Heart right ventricle (tissue), 16 donors: ENCODE measurements at regions not wholly inside any gene's neighbourhood (a gene's known extent, or its start where the extent isn't known, plus 50 kb on each side); places are given as distances from the start of the nearest gene placed in this dataset.
A peak's percentile ranks its signal among the peaks of the same experiment; 100 is the strongest.

ENCODE experiments used
- ATAC-seq, 8 donors: fragments of 200-7000 bp; cut with Tn5 transposase; one replicate each; pipeline ENCODE4 v1.9.1; 2020; ENCODE audit warnings: mild to moderate bottlenecking in 8 of 8, moderate library complexity in 8 of 8, moderate number of reproducible peaks in 1 of 8
- DNase-seq, 2 donors: peaks; one replicate each; pipeline ENCODE4 v3.0.0-alpha.2; 2020
- H3K27ac ChIP-seq, 10 donors: fragments of 200-600 bp; sonication (generic) in 2 of 10; one replicate each; pipeline versions ENCODE4 v1.5.0 to v1.8.0; 2020 to 2022; ENCODE audit warnings: mild to moderate bottlenecking in 3 of 10
- H3K27me3 ChIP-seq, 7 donors: fragments of 200-600 bp; one replicate each; pipeline ENCODE4 v1.8.0; 2021 to 2022; ENCODE audit warnings: mild to moderate bottlenecking in 2 of 7
- H3K36me3 ChIP-seq, 9 donors: fragments of 200-600 bp; sonication (generic) in 1 of 9; one replicate each; pipeline versions ENCODE4 v1.5.0 to v1.8.0; 2020 to 2022; ENCODE audit warnings: mild to moderate bottlenecking in 2 of 9
- H3K4me1 ChIP-seq, 9 donors: fragments of 200-600 bp; sonication (generic) in 1 of 9; one replicate each; pipeline versions ENCODE4 v1.5.0 to v1.8.0; 2020 to 2022; ENCODE audit warnings: mild to moderate bottlenecking in 4 of 9
- H3K4me3 ChIP-seq, 10 donors: fragments of 200-600 bp; sonication (generic) in 2 of 10; one replicate each; pipeline versions ENCODE4 v1.5.0 to v1.8.0; 2020 to 2022; ENCODE audit warnings: mild to moderate bottlenecking in 7 of 10, moderate library complexity in 2 of 10
- H3K9me3 ChIP-seq, 11 donors: fragments of 200-600 bp in 10 of 11; sonication (generic) in 2 of 11; one replicate each; pipeline versions ENCODE4 v1.5.0 to v1.8.0; 2013 to 2022; ENCODE audit warnings: mild to moderate bottlenecking in 2 of 11, control low read depth in 1 of 11, moderate library complexity in 1 of 11
- WGBS, 2 donors: extraction: QIAGEN DNeasy Blood & Tissue Kit; methylation state at CpG; one replicate each; pipeline ENCODE4 v1.1.7; 2013; ENCODE audit warnings: inconsistent platforms in 1 of 2; 5-methylcytosine and 5-hydroxymethylcytosine counted together
- intact Hi-C, 10 donors: fragments of 100-400 bp; cut with DNase I; formaldehyde crosslinking; loops; one replicate each; pipeline versions ENCODE4 v1.11.1 to v1.14.2; 2022
- TF ChIP-seq, protein P1 (sequence below), 9 donors: fragments of 200-600 bp; sonication (generic) in 2 of 9; IDR thresholded peaks; one replicate each; pipeline versions ENCODE4 v1.5.0 to v1.8.0; 2021 to 2022; ENCODE audit warnings: antibody characterized with exemption in 9 of 9, mild to moderate bottlenecking in 5 of 9, moderate library complexity in 1 of 9
- donor health status: Arrhythmogenic right ventricular cardiomyopathy.
- donor health status: ischemic (EF 13 %, LVEDD 7.1; RV severe dilation, severe dysfunction).
- donor health status: healthy with polysubstance abuse.
- donor health status: DM: no; HTN: yes; CAD: no.
- donor health status: DM: no; HTN: no; CAD: no.
- donor health status: ischemic (EF 25% LVEDD 6.9; RV normal size, moderate dysfunction).
- donor health status: ischemic (EF 25% LVEDD 5.7; RV mildly dilated, moderate dysfunction).
- donor health status: healthy.
- donor health status: DM: yes; HTN: yes; CAD: no.
- donor health status: Ischemic cardiomyopathy.
- donor health status: ischemic (EF 35%, LVEDD 5.7; RV mildly dilated, moderate dysfunction).
- donor health status: nonischemic (EF 11% LVEDD 7.7; RV severe dilation, severe dysfunction).
- donor health status: DM: yes; HTN: yes; CAD: no.
- donor health status: PGD.
- donor health status: ischemic (EF 29% LVEDD 5.4; RV normal size, mild dysfunction).
- donor health status: nonischemic (EF 23%, LVEDD 6.1; RV moderate dilation, normal function).

GRCh38 chr7:88358526-88358838, 51.8 kb upstream of the STEAP4 start:
- intact Hi-C loops = loop anchor here in 6 of 10 donors (1.0 to 5.0 kb wide), 3 partner anchors 115 to 116 kb away; no protein-coding TSS in a partner anchor
- 94 to 96% methylated on average over 2 of the region's 2 CpGs for WGBS, 2 donors
- no peak overlapping the region for H3K4me3 ChIP-seq
- ATAC-seq = no peak
- H3K9me3 ChIP-seq = no peaks in the 10 kb centered on the region
- H3K27me3 ChIP-seq = no peaks in the 10 kb centered on the region
- peaks cover 0 to 32% (median 0%) of the 10 kb centered on the region in 9 donors for H3K4me1 ChIP-seq
- H3K27ac ChIP-seq = no peak overlapping the region
- TF ChIP-seq, protein P1, sequence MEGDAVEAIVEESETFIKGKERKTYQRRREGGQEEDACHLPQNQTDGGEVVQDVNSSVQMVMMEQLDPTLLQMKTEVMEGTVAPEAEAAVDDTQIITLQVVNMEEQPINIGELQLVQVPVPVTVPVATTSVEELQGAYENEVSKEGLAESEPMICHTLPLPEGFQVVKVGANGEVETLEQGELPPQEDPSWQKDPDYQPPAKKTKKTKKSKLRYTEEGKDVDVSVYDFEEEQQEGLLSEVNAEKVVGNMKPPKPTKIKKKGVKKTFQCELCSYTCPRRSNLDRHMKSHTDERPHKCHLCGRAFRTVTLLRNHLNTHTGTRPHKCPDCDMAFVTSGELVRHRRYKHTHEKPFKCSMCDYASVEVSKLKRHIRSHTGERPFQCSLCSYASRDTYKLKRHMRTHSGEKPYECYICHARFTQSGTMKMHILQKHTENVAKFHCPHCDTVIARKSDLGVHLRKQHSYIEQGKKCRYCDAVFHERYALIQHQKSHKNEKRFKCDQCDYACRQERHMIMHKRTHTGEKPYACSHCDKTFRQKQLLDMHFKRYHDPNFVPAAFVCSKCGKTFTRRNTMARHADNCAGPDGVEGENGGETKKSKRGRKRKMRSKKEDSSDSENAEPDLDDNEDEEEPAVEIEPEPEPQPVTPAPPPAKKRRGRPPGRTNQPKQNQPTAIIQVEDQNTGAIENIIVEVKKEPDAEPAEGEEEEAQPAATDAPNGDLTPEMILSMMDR (IDR thresholded peaks at IDR 0.05) = peak in 2 of 9 donors; percentile 2 to 7
- DNase-seq = no peak
- H3K36me3 ChIP-seq = no peaks in the 10 kb centered on the region

DNA sequence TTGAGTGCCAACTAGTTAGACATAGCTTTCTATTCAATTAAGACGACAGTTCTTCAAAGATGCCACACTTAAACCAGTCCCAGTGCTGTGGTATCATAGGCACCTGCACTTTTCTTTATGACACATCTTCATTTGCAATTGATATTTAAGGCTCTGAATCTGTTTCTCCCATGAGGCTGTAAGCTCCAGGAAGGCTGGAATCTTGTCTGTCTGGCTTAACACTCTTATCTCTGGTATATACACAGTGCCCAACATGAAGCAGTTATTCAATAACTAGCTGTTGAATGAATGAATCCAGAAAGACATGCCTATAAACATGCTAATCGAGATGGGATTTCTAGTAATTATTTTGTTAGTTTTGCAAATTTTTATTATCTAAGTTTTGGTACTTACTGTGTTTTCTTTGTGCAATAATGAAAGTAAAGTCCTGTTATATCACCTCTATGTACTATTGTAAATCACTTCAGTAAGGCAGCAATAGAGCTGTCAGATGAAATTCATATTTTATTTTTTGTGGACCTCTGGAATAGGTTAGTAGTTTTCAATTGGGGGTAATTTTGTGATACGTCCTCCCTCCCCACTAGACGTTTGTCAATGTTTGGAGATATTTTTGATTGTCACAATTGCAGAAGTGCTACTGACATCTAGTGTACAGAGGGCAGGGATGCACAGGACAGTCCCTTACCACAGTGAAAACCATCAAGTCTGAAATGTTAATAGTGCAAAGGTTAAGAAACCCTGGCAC, 51.3 kb upstream of the STEAP4 start:
- TF ChIP-seq, protein P1 (IDR thresholded peaks at IDR 0.05) = peak; percentile 22 to 78 (median 65)
- Histone ChIP-seq H3K9me3 (no peaks in the 10 kb centered on the region), H3K27ac (no peak overlapping the region), H3K36me3 (no peaks in the 10 kb centered on the region), H3K27me3 (no peaks in the 10 kb centered on the region), H3K4me3 (peak overlapping the region in 7 of 10 donors; percentile 11 to 36 (median 22)), H3K4me1 (peaks cover 0 to 32% (median 0%) of the 10 kb centered on the region in 9 donors)
- DNase-seq (no peak), ATAC-seq (peak in 6 of 8 donors; percentile 79 to 88 (median 83))
- intact Hi-C loops = loop anchor here (1.0 to 5.0 kb wide), 3 partner anchors 115 to 116 kb away; no protein-coding TSS in a partner anchor
- 25 to 32% methylated on average over 4 of the region's 4 CpGs for WGBS, 2 donors

- no peaks in the 10 kb centered on the region for H3K27me3 ChIP-seq
- H3K4me3 ChIP-seq = no peak overlapping the region
- TF ChIP-seq, protein P1 (IDR thresholded peaks at IDR 0.05) = peak in 6 of 9 donors; percentile 22 to 47 (median 36)
- 15 to 26% methylated on average over 1 of the region's 1 CpG for WGBS, 2 donors
- H3K9me3 ChIP-seq = no peaks in the 10 kb centered on the region
- intact Hi-C loops = loop anchor here in 7 of 10 donors (1.0 to 5.0 kb wide), 3 partner anchors 114 to 115 kb away; no protein-coding TSS in a partner anchor
- DNase-seq (peak; percentile 12 to 19), ATAC-seq (peak in 7 of 8 donors; percentile 33 to 89 (median 68))
- peaks cover 0 to 32% (median 0%) of the 10 kb centered on the region in 9 donors for H3K4me1 ChIP-seq
- no peak overlapping the region for H3K27ac ChIP-seq
- no peaks in the 10 kb centered on the region for H3K36me3 ChIP-seq
Measured at GRCh38 chr7:88357294-88357693, 50.6 kb upstream of the STEAP4 start.
